HL-60 (cell line): ENCODE measurements at regions not wholly inside any gene's neighbourhood (a gene's known extent, or its start where the extent isn't known, plus 50 kb on each side); places are given as distances from the start of the nearest gene placed in this dataset.

Source experiments
- POLR2AphosphoS5 ChIP-seq: IDR thresholded peaks from 2 replicates; pipeline ENCODE4 v1.6.1; 2012; ENCODE audit warnings: low read depth
- SPI1 ChIP-seq: IDR thresholded peaks from 2 replicates; pipeline ENCODE4 v1.6.1; 2012; ENCODE audit warnings: low read depth, mild to moderate bottlenecking, borderline replicate concordance
- TF ChIP-seq, protein P1 (sequence below): IDR thresholded peaks from 2 replicates; pipeline ENCODE4 v1.6.1; 2012; ENCODE audit warnings: low read depth; ENCODE audit not compliant: insufficient replicate concordance
- TF ChIP-seq, protein P2 (sequence below): IDR thresholded peaks from one replicate; pipeline ENCODE4 v1.5.1; 2011; ENCODE audit warnings: low read length, control low read depth, inconsistent platforms; ENCODE audit not compliant: insufficient read depth

DNA sequence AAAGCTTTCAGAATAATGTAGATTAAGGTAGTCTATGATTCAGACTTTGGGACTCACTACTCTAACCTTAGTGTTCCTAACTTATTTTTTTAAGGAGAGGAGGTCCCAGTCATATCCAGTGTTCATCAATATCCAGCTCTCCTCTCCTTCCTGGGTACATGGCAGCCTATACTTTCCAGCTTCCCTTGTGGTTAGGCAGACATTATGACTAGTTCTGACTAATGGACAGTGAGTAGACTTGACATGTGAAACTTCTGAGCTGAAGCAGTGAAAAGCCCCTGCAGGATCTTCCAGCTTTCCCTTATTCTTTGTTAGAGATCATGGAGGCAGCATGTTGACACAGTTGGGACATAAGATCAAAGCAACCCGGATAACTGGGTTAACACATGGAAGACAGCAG, 144.2 kb downstream of the PTPRU start:
- TF ChIP-seq, protein P1, sequence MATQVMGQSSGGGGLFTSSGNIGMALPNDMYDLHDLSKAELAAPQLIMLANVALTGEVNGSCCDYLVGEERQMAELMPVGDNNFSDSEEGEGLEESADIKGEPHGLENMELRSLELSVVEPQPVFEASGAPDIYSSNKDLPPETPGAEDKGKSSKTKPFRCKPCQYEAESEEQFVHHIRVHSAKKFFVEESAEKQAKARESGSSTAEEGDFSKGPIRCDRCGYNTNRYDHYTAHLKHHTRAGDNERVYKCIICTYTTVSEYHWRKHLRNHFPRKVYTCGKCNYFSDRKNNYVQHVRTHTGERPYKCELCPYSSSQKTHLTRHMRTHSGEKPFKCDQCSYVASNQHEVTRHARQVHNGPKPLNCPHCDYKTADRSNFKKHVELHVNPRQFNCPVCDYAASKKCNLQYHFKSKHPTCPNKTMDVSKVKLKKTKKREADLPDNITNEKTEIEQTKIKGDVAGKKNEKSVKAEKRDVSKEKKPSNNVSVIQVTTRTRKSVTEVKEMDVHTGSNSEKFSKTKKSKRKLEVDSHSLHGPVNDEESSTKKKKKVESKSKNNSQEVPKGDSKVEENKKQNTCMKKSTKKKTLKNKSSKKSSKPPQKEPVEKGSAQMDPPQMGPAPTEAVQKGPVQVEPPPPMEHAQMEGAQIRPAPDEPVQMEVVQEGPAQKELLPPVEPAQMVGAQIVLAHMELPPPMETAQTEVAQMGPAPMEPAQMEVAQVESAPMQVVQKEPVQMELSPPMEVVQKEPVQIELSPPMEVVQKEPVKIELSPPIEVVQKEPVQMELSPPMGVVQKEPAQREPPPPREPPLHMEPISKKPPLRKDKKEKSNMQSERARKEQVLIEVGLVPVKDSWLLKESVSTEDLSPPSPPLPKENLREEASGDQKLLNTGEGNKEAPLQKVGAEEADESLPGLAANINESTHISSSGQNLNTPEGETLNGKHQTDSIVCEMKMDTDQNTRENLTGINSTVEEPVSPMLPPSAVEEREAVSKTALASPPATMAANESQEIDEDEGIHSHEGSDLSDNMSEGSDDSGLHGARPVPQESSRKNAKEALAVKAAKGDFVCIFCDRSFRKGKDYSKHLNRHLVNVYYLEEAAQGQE: no peak
- TF ChIP-seq, protein P2, sequence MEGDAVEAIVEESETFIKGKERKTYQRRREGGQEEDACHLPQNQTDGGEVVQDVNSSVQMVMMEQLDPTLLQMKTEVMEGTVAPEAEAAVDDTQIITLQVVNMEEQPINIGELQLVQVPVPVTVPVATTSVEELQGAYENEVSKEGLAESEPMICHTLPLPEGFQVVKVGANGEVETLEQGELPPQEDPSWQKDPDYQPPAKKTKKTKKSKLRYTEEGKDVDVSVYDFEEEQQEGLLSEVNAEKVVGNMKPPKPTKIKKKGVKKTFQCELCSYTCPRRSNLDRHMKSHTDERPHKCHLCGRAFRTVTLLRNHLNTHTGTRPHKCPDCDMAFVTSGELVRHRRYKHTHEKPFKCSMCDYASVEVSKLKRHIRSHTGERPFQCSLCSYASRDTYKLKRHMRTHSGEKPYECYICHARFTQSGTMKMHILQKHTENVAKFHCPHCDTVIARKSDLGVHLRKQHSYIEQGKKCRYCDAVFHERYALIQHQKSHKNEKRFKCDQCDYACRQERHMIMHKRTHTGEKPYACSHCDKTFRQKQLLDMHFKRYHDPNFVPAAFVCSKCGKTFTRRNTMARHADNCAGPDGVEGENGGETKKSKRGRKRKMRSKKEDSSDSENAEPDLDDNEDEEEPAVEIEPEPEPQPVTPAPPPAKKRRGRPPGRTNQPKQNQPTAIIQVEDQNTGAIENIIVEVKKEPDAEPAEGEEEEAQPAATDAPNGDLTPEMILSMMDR: no peak
- TF ChIP-seq SPI1: no peak
- TF ChIP-seq POLR2AphosphoS5: no peak
